OCI-LY7 (cell line): ENCODE measurements at regions not wholly inside any gene's neighbourhood (a gene's known extent, or its start where the extent isn't known, plus 50 kb on each side); places are given as distances from the start of the nearest gene placed in this dataset.

Source experiments
- EZH2phosphoT487 ChIP-seq: fragments of 200-600 bp; sonication (generic); IDR thresholded peaks from 2 replicates; pipeline ENCODE4 v1.6.1; 2018; ENCODE audit warnings: low read depth, borderline replicate concordance, mild to moderate bottlenecking, mixed run types, antibody characterized with exemption, low read length, moderate library complexity, mixed read lengths
- TF ChIP-seq, protein P1 (sequence below): fragments of 200-600 bp; sonication (generic); conservative IDR thresholded peaks from 2 replicates; pipeline ENCODE4 v1.5.1; 2014; ENCODE audit warnings: mild to moderate bottlenecking, antibody characterized with exemption, low read length, moderate library complexity, mixed read lengths

DNA sequence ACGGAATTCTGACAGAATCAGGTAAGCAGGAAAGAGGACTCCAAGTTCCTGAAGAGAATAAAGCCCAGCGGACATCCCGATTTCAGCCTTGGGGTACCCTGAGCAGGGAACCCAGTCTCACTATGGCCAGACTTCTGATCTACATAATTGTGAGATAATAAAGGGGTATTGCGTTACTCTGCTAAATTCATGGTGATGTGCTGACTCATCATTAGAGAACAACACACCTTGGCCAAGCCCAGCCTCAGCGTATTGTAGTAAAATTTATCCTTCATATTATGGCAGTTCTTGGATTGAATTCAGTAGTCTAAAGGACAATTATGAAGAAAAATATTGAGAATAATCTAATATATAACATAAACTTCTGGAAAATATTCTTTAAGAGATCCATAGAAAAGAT lies 170.2 kb upstream of the MAD2L1 start:
- TF ChIP-seq, protein P1, sequence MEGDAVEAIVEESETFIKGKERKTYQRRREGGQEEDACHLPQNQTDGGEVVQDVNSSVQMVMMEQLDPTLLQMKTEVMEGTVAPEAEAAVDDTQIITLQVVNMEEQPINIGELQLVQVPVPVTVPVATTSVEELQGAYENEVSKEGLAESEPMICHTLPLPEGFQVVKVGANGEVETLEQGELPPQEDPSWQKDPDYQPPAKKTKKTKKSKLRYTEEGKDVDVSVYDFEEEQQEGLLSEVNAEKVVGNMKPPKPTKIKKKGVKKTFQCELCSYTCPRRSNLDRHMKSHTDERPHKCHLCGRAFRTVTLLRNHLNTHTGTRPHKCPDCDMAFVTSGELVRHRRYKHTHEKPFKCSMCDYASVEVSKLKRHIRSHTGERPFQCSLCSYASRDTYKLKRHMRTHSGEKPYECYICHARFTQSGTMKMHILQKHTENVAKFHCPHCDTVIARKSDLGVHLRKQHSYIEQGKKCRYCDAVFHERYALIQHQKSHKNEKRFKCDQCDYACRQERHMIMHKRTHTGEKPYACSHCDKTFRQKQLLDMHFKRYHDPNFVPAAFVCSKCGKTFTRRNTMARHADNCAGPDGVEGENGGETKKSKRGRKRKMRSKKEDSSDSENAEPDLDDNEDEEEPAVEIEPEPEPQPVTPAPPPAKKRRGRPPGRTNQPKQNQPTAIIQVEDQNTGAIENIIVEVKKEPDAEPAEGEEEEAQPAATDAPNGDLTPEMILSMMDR: no peak
- TF ChIP-seq EZH2phosphoT487: no peak
